H1 (cell line): ENCODE measurements at regions not wholly inside any gene's neighbourhood (a gene's known extent, or its start where the extent isn't known, plus 50 kb on each side); places are given as distances from the start of the nearest gene placed in this dataset.

Source experiments
- CTCF ChIP-seq, 3 experiments: IDR thresholded peaks; 1 replicate in 2 of 3; 2 replicates in 1 of 3; pipeline versions ENCODE4 v1.5.1 to v1.6.1; 2011; ENCODE audit warnings: low read length in 3 of 3, mild to moderate bottlenecking in 3 of 3, inconsistent platforms in 2 of 3, low read depth in 1 of 3, moderate library complexity in 1 of 3; ENCODE audit not compliant: insufficient read depth in 1 of 3; ENCODE audit errors: control extremely low read depth in 1 of 3
- EZH2 ChIP-seq: fragments of 200-600 bp; sonication (generic); IDR thresholded peaks from 2 replicates; pipeline ENCODE4 v1.7.1; 2012; ENCODE audit warnings: low read depth, mild to moderate bottlenecking, moderate library complexity, low read length, inconsistent platforms; ENCODE audit not compliant: severe bottlenecking
- FOSL1 ChIP-seq: IDR thresholded peaks from 2 replicates; pipeline ENCODE4 v1.6.1; 2011; ENCODE audit warnings: mild to moderate bottlenecking, low read depth, low read length, moderate library complexity; ENCODE audit not compliant: insufficient read depth
- HDAC6 ChIP-seq: IDR thresholded peaks from one replicate; pipeline ENCODE4 v1.7.1; 2012; ENCODE audit warnings: low read depth, mild to moderate bottlenecking, inconsistent platforms, low read length, moderate library complexity
- POLR2AphosphoS5 ChIP-seq: IDR thresholded peaks from 2 replicates; pipeline ENCODE4 v1.6.1; 2011; ENCODE audit warnings: low read depth, low read length
- RBBP5 ChIP-seq: IDR thresholded peaks from 2 replicates; pipeline ENCODE4 v1.7.1; 2012; ENCODE audit warnings: low read depth, mild to moderate bottlenecking, inconsistent platforms, low read length, moderate library complexity, borderline replicate concordance
- SIN3A ChIP-seq, 2 experiments: IDR thresholded peaks in 1 of 2; conservative IDR thresholded peaks in 1 of 2; 2 replicates each; pipeline ENCODE4 v1.6.1; 2011 to 2012; ENCODE audit warnings: low read length in 2 of 2, improper control_type of control experiment in 1 of 2, low read depth in 1 of 2, mild to moderate bottlenecking in 1 of 2
- SP1 ChIP-seq: IDR thresholded peaks from 2 replicates; pipeline ENCODE4 v1.6.1; 2011; ENCODE audit warnings: low read depth, low read length
- SP4 ChIP-seq: IDR thresholded peaks from 2 replicates; pipeline ENCODE4 v1.6.1; 2012; ENCODE audit warnings: low read length, inconsistent platforms
- TCF12 ChIP-seq: IDR thresholded peaks from 2 replicates; pipeline ENCODE4 v1.6.1; 2011; ENCODE audit warnings: low read depth, mild to moderate bottlenecking, low read length
- USF2 ChIP-seq: IDR thresholded peaks from 2 replicates; pipeline ENCODE4 v1.6.1; 2011; ENCODE audit warnings: low read length, improper control_type of control experiment

- TF ChIP-seq HDAC6 = no peak
- no peak for TF ChIP-seq CTCF (IDR thresholded peaks at IDR 0.05; ENCODE audit: control extremely low read depth in 1 of 3, insufficient read depth in 1 of 3, low read depth in 1 of 3, low read length in 3 of 3)
- no peak for TF ChIP-seq FOSL1
- no peak for TF ChIP-seq USF2
- no peak for TF ChIP-seq SP1
- TF ChIP-seq EZH2 = no peak
- no peak for TF ChIP-seq TCF12
- no peak for TF ChIP-seq SP4
- TF ChIP-seq RBBP5 = no peak
- TF ChIP-seq POLR2AphosphoS5 = no peak
- TF ChIP-seq SIN3A (conservative IDR thresholded peaks at IDR 0.05 in 1 of 2, IDR thresholded peaks at IDR 0.05 in 1 of 2; ENCODE audit: low read depth in 1 of 2, low read length in 2 of 2) = no peak
Measured at GRCh38 chr3:80408030-80408721, 640.4 kb upstream of the ROBO1 start.
